ENCODE measurements at regions not wholly inside any gene's neighbourhood (a gene's known extent, or its start where the extent isn't known, plus 50 kb on each side); places are given as distances from the start of the nearest gene placed in this dataset.

GRCh38 chr11:45052361-45052760 lies 94.1 kb upstream of the PRDM11 start:
- H3K4me3 ChIP-seq (ENCODE audit: low read depth, low read length): no peak overlapping the region
- no peak for TF ChIP-seq CTCF (IDR thresholded peaks at IDR 0.05; ENCODE audit: insufficient read depth, low read length)
- peak; percentile 36 for DNase-seq (ENCODE audit: low read depth)

GRCh38 chr11:45053736-45054446 lies 92.5 kb upstream of the PRDM11 start:
- DNase-seq (ENCODE audit: low read depth): no peak
- no peak overlapping the region for H3K4me3 ChIP-seq (ENCODE audit: low read depth, low read length)
- TF ChIP-seq CTCF (IDR thresholded peaks at IDR 0.05; ENCODE audit: insufficient read depth, low read length): no peak

GRCh38 chr11:45054956-45055355 lies 91.5 kb upstream of the PRDM11 start:
- no peak for DNase-seq (ENCODE audit: low read depth)
- no peak for TF ChIP-seq CTCF (IDR thresholded peaks at IDR 0.05; ENCODE audit: insufficient read depth, low read length)
- no peak overlapping the region for H3K4me3 ChIP-seq (ENCODE audit: low read depth, low read length)

GRCh38 chr11:45056529-45056928 lies 89.9 kb upstream of the PRDM11 start:
- no peak overlapping the region for H3K4me3 ChIP-seq (ENCODE audit: low read depth, low read length)
- no peak for TF ChIP-seq CTCF (IDR thresholded peaks at IDR 0.05; ENCODE audit: insufficient read depth, low read length)
- no peak for DNase-seq (ENCODE audit: low read depth)

GRCh38 chr11:45057938-45058646 lies 88.3 kb upstream of the PRDM11 start:
- H3K4me3 ChIP-seq (ENCODE audit: low read depth, low read length): no peak overlapping the region
- DNase-seq (ENCODE audit: low read depth): no peak
- no peak for TF ChIP-seq CTCF (IDR thresholded peaks at IDR 0.05; ENCODE audit: insufficient read depth, low read length)

GRCh38 chr11:45058647-45058950 lies 87.8 kb upstream of the PRDM11 start:
- no peak for TF ChIP-seq CTCF (IDR thresholded peaks at IDR 0.05; ENCODE audit: insufficient read depth, low read length)
- no peak overlapping the region for H3K4me3 ChIP-seq (ENCODE audit: low read depth, low read length)
- no peak for DNase-seq (ENCODE audit: low read depth)

Measured in fibroblast of the aortic adventitia (primary cell).